KMS-11 (cell line): ENCODE measurements at regions not wholly inside any gene's neighbourhood (a gene's known extent, or its start where the extent isn't known, plus 50 kb on each side); places are given as distances from the start of the nearest gene placed in this dataset.

Source experiments
- H2AFZ ChIP-seq: fragments of 200-600 bp; sonication (generic); 2 replicates; pipeline ENCODE4 v1.6.1; 2016; ENCODE audit warnings: antibody characterized with exemption, mixed run types, low read depth
- H3K27ac ChIP-seq: fragments of 200-600 bp; sonication (generic); 2 replicates; pipeline ENCODE4 v1.6.1; 2016; ENCODE audit warnings: mild to moderate bottlenecking, mixed run types
- H3K27me3 ChIP-seq: fragments of 200-600 bp; sonication (generic); 2 replicates; pipeline ENCODE4 v1.6.1; 2017; ENCODE audit warnings: mild to moderate bottlenecking, low read depth, mixed run types, moderate library complexity; ENCODE audit not compliant: insufficient read depth
- H3K36me3 ChIP-seq: fragments of 200-600 bp; sonication (generic); 2 replicates; pipeline ENCODE4 v1.6.1; 2017; ENCODE audit warnings: mild to moderate bottlenecking, mixed run types; ENCODE audit not compliant: insufficient read depth
- H3K4me1 ChIP-seq: fragments of 200-600 bp; sonication (generic); 2 replicates; pipeline ENCODE4 v1.6.1; 2016; ENCODE audit warnings: mild to moderate bottlenecking, low read depth, mixed run types; ENCODE audit not compliant: poor library complexity, severe bottlenecking
- H3K4me2 ChIP-seq: fragments of 200-600 bp; sonication (generic); 2 replicates; pipeline ENCODE4 v1.7.0; 2016; ENCODE audit warnings: mild to moderate bottlenecking, mixed run types
- H3K4me3 ChIP-seq: fragments of 200-600 bp; sonication (generic); IDR thresholded peaks from 2 replicates; pipeline ENCODE4 v1.6.1; 2017; ENCODE audit warnings: low read depth, low read length, mixed read lengths; ENCODE audit not compliant: insufficient read depth
- H3K79me2 ChIP-seq: fragments of 200-600 bp; sonication (generic); 2 replicates; pipeline ENCODE4 v1.6.1; 2016; ENCODE audit warnings: low read depth, mixed run types; ENCODE audit not compliant: insufficient read depth
- H3K9ac ChIP-seq: fragments of 200-600 bp; sonication (generic); 2 replicates; pipeline ENCODE4 v1.6.1; 2016; ENCODE audit warnings: mild to moderate bottlenecking, mixed run types
- H4K20me1 ChIP-seq: fragments of 200-600 bp; sonication (generic); 2 replicates; pipeline ENCODE4 v1.6.1; 2016; ENCODE audit warnings: mild to moderate bottlenecking, mixed run types; ENCODE audit not compliant: insufficient read depth
- CTCF ChIP-seq: fragments of 200-600 bp; sonication (generic); conservative IDR thresholded peaks from 2 replicates; pipeline ENCODE4 v1.6.1; 2017; ENCODE audit warnings: low read depth, mild to moderate bottlenecking, antibody characterized with exemption, low read length, moderate library complexity, mixed read lengths

GRCh38 chr11:116078101-116078591 is 573.9 kb upstream of the CADM1 start:
- H3K9ac ChIP-seq, result no peak overlapping the region
- no peak overlapping the region for H3K27ac ChIP-seq
- no peak overlapping the region for H2AFZ ChIP-seq

GRCh38 chr11:116077092-116077491 is 572.9 kb upstream of the CADM1 start:
- no peaks in the 10 kb centered on the region for H3K27me3 ChIP-seq

More at GRCh38 chr11:116078101-116078591, 573.9 kb upstream of the CADM1 start:
- no peaks in the 10 kb centered on the region for H3K79me2 ChIP-seq
- no peaks in the 10 kb centered on the region for H3K4me1 ChIP-seq
- no peaks in the 10 kb centered on the region for H3K27me3 ChIP-seq
- H3K4me2 ChIP-seq, result no peak overlapping the region
- no peaks in the 10 kb centered on the region for H4K20me1 ChIP-seq
- no peak for TF ChIP-seq CTCF
- no peak overlapping the region for H3K4me3 ChIP-seq
- no peaks in the 10 kb centered on the region for H3K36me3 ChIP-seq

GRCh38 chr11:116073854-116074837 is 569.9 kb upstream of the CADM1 start:
- no peaks in the 10 kb centered on the region for H3K27me3 ChIP-seq
- TF ChIP-seq CTCF, result no peak
- no peak overlapping the region for H3K27ac ChIP-seq
- H3K79me2 ChIP-seq, result no peaks in the 10 kb centered on the region
- no peaks in the 10 kb centered on the region for H3K36me3 ChIP-seq
- H2AFZ ChIP-seq, result no peak overlapping the region
- no peak overlapping the region for H3K4me3 ChIP-seq
- H3K4me2 ChIP-seq, result no peak overlapping the region
- no peaks in the 10 kb centered on the region for H3K4me1 ChIP-seq
- no peaks in the 10 kb centered on the region for H4K20me1 ChIP-seq
- H3K9ac ChIP-seq, result no peak overlapping the region

More at GRCh38 chr11:116077092-116077491, 572.9 kb upstream of the CADM1 start:
- no peak for TF ChIP-seq CTCF
- no peaks in the 10 kb centered on the region for H3K4me1 ChIP-seq
- no peak overlapping the region for H3K4me3 ChIP-seq
- no peak overlapping the region for H3K27ac ChIP-seq
- H4K20me1 ChIP-seq, result no peaks in the 10 kb centered on the region
- H3K79me2 ChIP-seq, result no peaks in the 10 kb centered on the region
- H3K36me3 ChIP-seq, result no peaks in the 10 kb centered on the region
- H3K9ac ChIP-seq, result no peak overlapping the region
- no peak overlapping the region for H3K4me2 ChIP-seq
- no peak overlapping the region for H2AFZ ChIP-seq

GRCh38 chr11:116072601-116073410 is 568.6 kb upstream of the CADM1 start:
- Histone ChIP-seq H3K36me3 (no peaks in the 10 kb centered on the region), H3K79me2 (no peaks in the 10 kb centered on the region), H3K4me2 (no peak overlapping the region), H3K9ac (no peak overlapping the region), H3K4me3 (no peak overlapping the region), H3K4me1 (no peaks in the 10 kb centered on the region), H4K20me1 (no peaks in the 10 kb centered on the region), H3K27me3 (no peaks in the 10 kb centered on the region), H3K27ac (no peak overlapping the region), H2AFZ (no peak overlapping the region)
- no peak for TF ChIP-seq CTCF
